ENCODE measurements at regions not wholly inside any gene's neighbourhood (a gene's known extent, or its start where the extent isn't known, plus 50 kb on each side); places are given as distances from the start of the nearest gene placed in this dataset.
A peak's percentile ranks its signal among the peaks of the same experiment; 100 is the strongest.
"Not testable (repeated sequence)": the region's sequence is repeated elsewhere in the genome, so short reads cannot be mapped to it uniquely, and the experiment has no call there.

- DNase-seq, result no peak
These were observed 172.7 kb downstream of the SPRY2 start for GRCh38 chr13:80168089-80168850.

GRCh38 chr13:80166352-80166751 is 174.6 kb downstream of the SPRY2 start:
- no peak for DNase-seq

GRCh38 chr13:80164462-80164861 is 176.5 kb downstream of the SPRY2 start:
- no peak for DNase-seq

DNA sequence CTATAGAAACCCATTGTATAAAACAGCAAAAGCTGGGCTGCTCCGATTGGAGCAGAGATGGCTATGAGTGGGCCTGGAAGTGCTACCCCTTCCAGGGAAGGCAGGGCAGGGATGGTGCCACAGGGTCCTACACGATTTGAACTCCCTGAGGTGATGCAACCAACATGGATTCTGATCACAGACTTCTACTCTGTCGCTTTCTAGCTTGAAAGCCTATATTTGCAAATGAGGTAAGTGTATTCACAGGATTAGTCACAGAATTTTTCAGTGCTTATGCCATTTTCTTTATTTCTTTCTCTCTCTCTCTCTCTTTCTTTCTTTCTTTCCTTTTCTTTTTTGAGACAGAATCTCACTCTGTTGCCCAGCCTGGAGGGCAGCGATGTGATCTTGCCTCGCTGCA is 179.0 kb downstream of the SPRY2 start:
- DNase-seq, result no peak

DNA sequence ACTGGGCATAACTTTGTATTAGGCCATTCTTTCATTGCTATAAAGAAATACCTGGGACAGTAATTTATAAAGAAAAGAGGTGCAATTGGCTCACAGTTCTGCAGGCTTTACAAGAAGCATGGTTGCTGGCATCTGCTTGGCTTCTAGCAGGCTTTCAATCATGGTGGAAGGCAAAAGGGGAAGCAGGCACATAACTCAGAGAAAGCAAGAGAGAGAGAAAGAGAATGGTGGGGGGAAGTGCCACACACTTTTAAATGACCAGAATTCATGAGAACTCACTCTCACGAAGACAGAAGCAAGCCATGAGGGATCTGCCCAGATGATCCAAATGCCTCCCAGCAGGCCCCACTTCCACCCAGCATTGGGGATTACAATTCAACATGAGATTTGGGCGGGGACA is 179.7 kb downstream of the SPRY2 start:
- DNase-seq, result no peak

GRCh38 chr13:80160110-80160509 is 180.8 kb downstream of the SPRY2 start:
- DNase-seq, result no peak

DNA sequence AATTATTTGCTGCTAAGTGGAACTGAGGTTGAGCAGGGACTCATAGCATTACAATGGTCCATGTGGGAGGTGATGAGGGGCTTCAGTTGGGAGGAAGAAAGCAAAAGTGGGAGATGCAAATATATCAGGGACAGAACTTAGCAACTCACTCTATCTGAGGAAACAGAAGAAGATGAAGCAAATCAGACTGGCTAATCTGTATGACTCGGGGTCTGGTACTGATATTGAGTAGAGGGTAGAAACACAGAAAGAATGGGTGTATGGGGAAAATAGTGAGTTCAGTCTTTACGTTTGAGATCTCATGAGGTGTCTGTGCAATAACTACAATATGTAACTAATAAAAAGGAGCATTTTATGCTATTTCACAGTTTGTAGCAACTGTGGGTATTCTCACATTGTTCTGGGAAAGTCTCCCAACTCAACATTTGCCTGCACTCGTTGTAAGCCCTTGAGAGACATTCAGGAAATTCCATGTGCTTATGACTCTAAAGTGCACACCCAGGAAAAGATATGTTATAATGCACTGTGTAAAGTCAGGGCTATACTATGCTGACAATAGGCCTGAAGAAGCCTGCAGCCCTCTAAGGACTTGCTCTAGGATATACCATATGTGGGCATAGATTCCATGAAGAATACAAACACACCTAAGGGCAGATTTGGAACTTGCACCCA is 183.5 kb downstream of the SPRY2 start:
- no peak for DNase-seq

DNA sequence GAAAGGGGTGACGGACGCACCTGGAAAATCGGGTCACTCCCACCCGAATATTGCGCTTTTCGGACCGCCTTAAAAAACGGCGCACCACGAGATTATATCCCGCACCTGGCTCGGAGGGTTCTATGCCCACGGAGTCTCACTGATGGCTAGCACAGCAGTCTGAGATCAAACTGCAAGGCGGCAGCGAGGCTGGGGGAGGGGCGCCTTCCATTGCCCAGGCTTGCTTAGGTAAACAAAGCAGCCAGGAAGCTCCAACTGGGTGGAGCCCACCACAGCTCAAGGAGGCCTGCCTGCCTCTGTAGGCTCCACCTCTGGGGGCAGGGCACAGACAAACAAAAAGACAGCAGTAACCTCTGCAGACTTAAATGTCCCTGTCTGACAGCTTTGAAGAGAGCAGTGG is 188.8 kb downstream of the SPRY2 start:
- DNase-seq, result not testable (repeated sequence)

DNA sequence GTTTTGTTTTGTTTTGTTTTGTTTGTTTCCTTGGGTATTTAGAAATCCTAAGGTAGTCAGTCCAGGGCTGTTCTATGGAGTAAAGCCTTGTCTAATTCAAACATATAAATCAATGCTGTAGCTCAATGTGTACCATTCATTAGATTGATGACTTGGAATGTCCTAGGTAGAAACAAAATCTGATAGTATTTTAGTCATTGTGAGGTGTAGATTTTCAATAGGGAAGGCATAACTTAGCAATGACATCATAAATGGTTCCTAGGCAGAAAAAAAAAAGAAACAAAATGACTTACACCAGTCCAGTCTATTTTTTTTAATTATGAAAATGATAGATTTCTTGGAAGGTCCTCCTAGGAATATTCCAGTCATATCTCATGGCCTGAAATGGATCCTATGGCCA is 189.9 kb downstream of the SPRY2 start:
- DNase-seq, result no peak

GRCh38 chr13:80149736-80150135 is 191.2 kb downstream of the SPRY2 start:
- no peak for DNase-seq

DNA sequence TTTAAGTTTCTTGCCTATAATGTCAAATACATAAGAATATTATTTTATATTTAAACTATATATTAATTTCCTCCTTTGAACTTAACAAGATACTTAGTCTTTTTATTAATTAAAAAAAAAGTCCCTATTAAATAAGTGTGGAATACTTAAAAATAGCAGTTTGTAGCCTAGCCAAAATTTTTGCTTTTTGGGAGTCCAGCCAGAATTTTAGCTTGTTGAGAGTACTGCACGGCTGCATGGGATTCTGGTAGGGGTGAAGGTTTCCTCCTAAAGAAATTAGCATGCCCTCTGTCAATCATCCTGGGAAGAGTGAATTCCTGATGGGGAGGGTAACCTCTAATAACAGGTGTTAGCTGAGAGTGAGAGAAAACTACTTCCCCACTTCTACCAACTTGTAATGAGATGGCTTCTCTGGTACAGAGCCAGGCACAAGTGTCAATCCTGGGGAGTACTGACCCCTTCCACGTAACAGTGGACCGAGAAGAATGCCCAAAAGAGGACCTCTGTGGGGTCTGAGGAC is 195.7 kb downstream of the SPRY2 start:
- DNase-seq, result peak in 1 of 2 experiments; percentile 1

DNA sequence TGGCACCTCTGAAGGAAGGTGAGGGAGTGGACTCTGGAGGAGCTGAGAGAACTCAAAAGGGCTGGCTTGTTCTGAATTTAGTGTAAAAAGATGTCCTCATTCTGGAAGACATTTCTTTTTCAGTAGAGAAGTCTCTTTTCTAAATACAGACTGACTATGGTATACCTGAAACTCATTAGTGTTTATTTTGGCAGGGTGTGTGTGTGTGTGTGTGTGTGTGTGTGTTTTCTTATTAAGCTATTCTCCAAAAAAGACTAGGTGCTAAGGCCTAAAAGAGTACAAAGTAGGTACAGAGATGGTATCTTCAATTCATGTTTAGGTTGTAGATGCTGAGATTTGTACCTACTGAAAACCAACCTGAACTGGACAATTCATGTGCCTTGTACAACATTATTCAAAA is 196.4 kb downstream of the SPRY2 start:
- DNase-seq, result no peak

- peak in 1 of 2 experiments; percentile 15 for DNase-seq
These were observed 199.6 kb downstream of the SPRY2 start for GRCh38 chr13:80141123-80141849.

DNA sequence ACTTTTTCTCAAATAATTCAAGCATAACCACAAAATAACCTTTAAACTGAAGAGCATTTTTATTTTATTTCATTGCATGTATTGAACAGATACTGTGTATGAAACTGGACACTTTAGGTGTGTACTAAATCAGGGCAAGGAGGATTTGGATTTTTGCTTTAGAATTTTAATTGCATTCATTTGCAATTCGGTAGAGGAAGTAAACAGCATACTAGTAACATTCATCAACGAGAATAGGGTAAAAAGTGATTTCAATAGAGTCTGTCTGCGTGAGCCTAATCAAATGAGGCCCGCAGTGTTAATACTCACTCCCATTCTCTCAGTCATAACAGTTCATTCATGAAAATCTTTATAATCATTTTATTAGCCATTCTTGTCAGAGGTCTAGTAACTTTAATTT is 200.2 kb downstream of the SPRY2 start:
- no peak for DNase-seq

DNA sequence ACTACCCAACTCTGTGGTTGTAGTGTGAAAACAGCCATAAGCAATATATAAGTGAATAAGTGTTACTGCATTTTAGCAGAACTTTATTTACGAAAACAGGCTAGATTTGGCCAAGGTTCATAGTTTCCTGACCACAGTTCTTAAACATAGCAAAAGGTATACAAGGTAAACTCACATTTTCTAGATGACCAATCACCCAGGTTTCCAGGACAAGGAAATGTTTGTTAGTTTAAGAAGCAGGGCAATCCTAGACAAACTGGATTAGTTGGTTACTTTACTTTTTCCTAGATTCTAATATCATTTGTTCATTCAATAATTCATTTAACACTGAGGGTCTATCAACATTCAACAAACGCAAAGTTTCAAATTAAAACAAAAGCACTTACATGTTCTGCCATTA is 201.7 kb downstream of the SPRY2 start:
- no peak for DNase-seq

GRCh38 chr13:80137994-80138393 is 202.9 kb downstream of the SPRY2 start:
- DNase-seq, result no peak

DNA sequence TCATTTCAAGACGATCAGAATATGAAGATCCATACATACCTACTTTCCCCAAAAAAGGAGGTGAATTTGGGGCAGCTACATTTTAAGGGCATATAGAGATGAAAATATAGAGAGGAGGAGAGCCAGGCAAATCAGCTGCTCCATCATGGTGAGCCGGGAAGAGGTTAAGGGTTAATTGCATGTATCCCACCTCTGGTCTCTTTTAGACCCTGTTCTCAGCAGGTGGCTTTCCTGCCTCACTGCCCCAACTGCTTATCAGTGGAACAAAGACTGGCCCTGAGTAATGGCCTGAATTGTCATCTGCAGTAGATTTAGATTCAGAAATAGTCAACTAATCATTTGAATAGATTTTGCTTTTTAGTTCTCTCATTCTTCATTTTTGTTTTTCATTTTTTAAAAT is 206.6 kb downstream of the SPRY2 start:
- DNase-seq, result no peak

DNA sequence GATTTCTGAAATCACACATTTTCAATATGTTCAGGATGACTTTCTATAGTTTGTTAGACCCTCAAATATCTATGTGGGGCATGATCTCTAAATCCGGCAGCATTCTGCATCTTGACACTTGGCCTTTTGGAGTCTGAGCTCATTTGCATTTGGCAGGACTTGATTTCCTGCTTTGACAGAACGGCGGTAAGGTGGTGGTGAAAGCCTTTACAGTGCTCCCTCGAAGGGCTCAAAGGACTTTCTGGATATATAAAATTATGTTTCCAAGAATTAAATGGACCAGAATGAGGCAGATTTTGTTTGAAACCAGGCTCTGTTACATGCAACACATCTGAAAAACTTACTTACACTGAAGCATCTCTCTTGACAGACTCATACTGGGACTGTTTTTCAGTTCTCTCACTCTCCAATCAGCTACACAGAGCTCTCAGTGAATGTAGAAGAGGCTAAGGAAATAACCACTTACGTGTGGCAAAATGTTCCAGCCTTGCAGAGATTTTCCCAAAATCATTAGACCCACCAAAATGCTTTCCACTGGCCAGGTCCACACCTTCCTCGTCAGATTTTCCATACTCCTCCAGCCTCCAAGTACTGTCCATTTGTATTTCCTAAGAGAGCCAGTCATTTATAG is 207.2 kb downstream of the SPRY2 start:
- no peak for DNase-seq

- no peak for DNase-seq
These were observed 208.0 kb downstream of the SPRY2 start for GRCh38 chr13:80132741-80133601.

GRCh38 chr13:80131204-80131603 is 209.7 kb downstream of the SPRY2 start:
- DNase-seq, result no peak

- no peak for DNase-seq
These were observed 214.4 kb downstream of the SPRY2 start for GRCh38 chr13:80126389-80127068.

GRCh38 chr13:80123945-80124344 is 217.0 kb downstream of the SPRY2 start:
- no peak for DNase-seq
